ENCODE measurements at regions not wholly inside any gene's neighbourhood (a gene's known extent, or its start where the extent isn't known, plus 50 kb on each side); places are given as distances from the start of the nearest gene placed in this dataset.

- Histone ChIP-seq H3K4me2 (ENCODE audit: control insufficient read depth, insufficient read depth) (no peak overlapping the region), H3K4me3 (no peak overlapping the region), H4K20me1 (ENCODE audit: control insufficient read depth, insufficient read depth) (no peaks in the 10 kb centered on the region), H3K36me3 (ENCODE audit: control insufficient read depth in 2 of 2, insufficient read depth in 2 of 2, low read length in 1 of 2) (no peaks in the 10 kb centered on the region), H3K79me2 (ENCODE audit: control insufficient read depth, insufficient read depth, low read length) (no peaks in the 10 kb centered on the region), H3K9ac (ENCODE audit: control insufficient read depth, insufficient read depth, low read length) (no peak overlapping the region), H3K9me3 (replicated peaks; ENCODE audit: control insufficient read depth, insufficient read depth, low read length) (no peaks in the 10 kb centered on the region), H3K27me3 (replicated peaks in 1 of 2; ENCODE audit: control insufficient read depth in 2 of 2, insufficient read depth in 2 of 2, low read length in 1 of 2) (no peaks in the 10 kb centered on the region; a peak in 1 of 4 replicates), H2AFZ (ENCODE audit: control insufficient read depth, low read depth, low read length) (no peak overlapping the region), H3K4me1 (ENCODE audit: control insufficient read depth, insufficient read depth, low read length) (no peaks in the 10 kb centered on the region), H3K27ac (ENCODE audit: control insufficient read depth, insufficient read depth) (no peak overlapping the region)
- no TSS peak for BruUV-seq (replicated peaks)
- no peak for DNase-seq (ENCODE audit: low read depth, low spot score)
- POLR2A ChIA-PET, result no interaction called here
- RAD21 ChIA-PET (ENCODE audit: unreplicated experiment), result no interaction called here
- SMC1A ChIA-PET (ENCODE audit: uncharacterized antibody, unreplicated experiment), result interaction anchor here (0.9 to 1.9 kb wide), 2 partner anchors 13 to 16 kb away, joined by 4 read pairs; no protein-coding TSS in a partner anchor
- no peak for ATAC-seq
- no peak for TF ChIP-seq USF2 (IDR thresholded peaks at IDR 0.05; ENCODE audit: borderline replicate concordance, low read depth, low read length)
- TF ChIP-seq TARDBP (IDR thresholded peaks at IDR 0.05; ENCODE audit: borderline replicate concordance), result no peak
- no peak for TF ChIP-seq TBL1XR1 (IDR thresholded peaks at IDR 0.05; ENCODE audit: low read depth, low read length)
- in situ Hi-C loops (cut with MboI), result no loop called here
- intact Hi-C loops (cut with micrococcal nuclease; ENCODE audit: unreplicated experiment), result no loop called here
- FAIRE-seq, result no peak
- CTCF ChIA-PET, result no interaction called here
- 59% methylated on average over 6 of the region's 6 CpGs for WGBS (ENCODE audit: insufficient coverage, insufficient replicate concordance, low lambda C conversion rate, missing lambda C conversion rate)
These were observed 579.5 kb downstream of the PDCD6IP start for GRCh38 chr3:34377961-34378360.

- ChIA-PET RAD21 (ENCODE audit: unreplicated experiment) (no interaction called here), SMC1A (ENCODE audit: uncharacterized antibody, unreplicated experiment) (interaction anchor here (0.7 kb wide), 1 partner anchor 17 kb away, joined by 3 read pairs; no protein-coding TSS in a partner anchor), POLR2A (no interaction called here), CTCF (interaction anchor here (0.8 kb wide), 1 partner anchor 170 kb away, joined by 3 read pairs; no protein-coding TSS in a partner anchor)
- no peaks in the 10 kb centered on the region for H3K27me3 ChIP-seq (replicated peaks in 1 of 2; ENCODE audit: control insufficient read depth in 2 of 2, insufficient read depth in 2 of 2, low read length in 1 of 2)
- no peak overlapping the region for H2AFZ ChIP-seq (ENCODE audit: control insufficient read depth, low read depth, low read length)
- no peaks in the 10 kb centered on the region for H3K4me1 ChIP-seq (ENCODE audit: control insufficient read depth, insufficient read depth, low read length)
- H3K9me3 ChIP-seq (replicated peaks; ENCODE audit: control insufficient read depth, insufficient read depth, low read length), result no peaks in the 10 kb centered on the region
- intact Hi-C loops (cut with micrococcal nuclease; ENCODE audit: unreplicated experiment), result no loop called here
- in situ Hi-C loops (cut with MboI), result no loop called here
- no peaks in the 10 kb centered on the region for H3K79me2 ChIP-seq (ENCODE audit: control insufficient read depth, insufficient read depth, low read length)
- no peaks in the 10 kb centered on the region for H4K20me1 ChIP-seq (ENCODE audit: control insufficient read depth, insufficient read depth)
- FAIRE-seq, result no peak
- TF ChIP-seq RCOR1 (conservative IDR thresholded peaks at IDR 0.05; ENCODE audit: low read depth, low read length), result no peak
- no peak for TF ChIP-seq SMARCA5 (IDR thresholded peaks at IDR 0.05)
- no peak for TF ChIP-seq HSF1 (IDR thresholded peaks at IDR 0.05; ENCODE audit: low read depth, low read length)
- no peak for TF ChIP-seq CBX5 (IDR thresholded peaks at IDR 0.05; ENCODE audit: low read depth)
- TF ChIP-seq ETV6 (conservative IDR thresholded peaks at IDR 0.05 in 1 of 2, IDR thresholded peaks at IDR 0.05 in 1 of 2; ENCODE audit: borderline replicate concordance in 1 of 2, low read depth in 1 of 2), result no peak
- no peak for TF ChIP-seq SPI1 (IDR thresholded peaks at IDR 0.05; ENCODE audit: borderline replicate concordance, insufficient read depth, low read depth, low read length)
- TF ChIP-seq PRDM15 (CRISPR knock-in tag; IDR thresholded peaks at IDR 0.05), result no peak
- no peak for TF ChIP-seq NBN (IDR thresholded peaks at IDR 0.05)
- no peaks in the 10 kb centered on the region for H3K36me3 ChIP-seq (ENCODE audit: control insufficient read depth in 2 of 2, insufficient read depth in 2 of 2, low read length in 1 of 2)
- no peak for DNase-seq (ENCODE audit: low read depth, low spot score)
- ATAC-seq, result no peak
- no TSS peak for BruUV-seq (replicated peaks)
- no peak overlapping the region for H3K9ac ChIP-seq (ENCODE audit: control insufficient read depth, insufficient read depth, low read length)
- no peak overlapping the region for H3K27ac ChIP-seq (ENCODE audit: control insufficient read depth, insufficient read depth)
- H3K4me2 ChIP-seq (ENCODE audit: control insufficient read depth, insufficient read depth), result no peak overlapping the region
- no peak overlapping the region for H3K4me3 ChIP-seq
These were observed 582.8 kb downstream of the PDCD6IP start for GRCh38 chr3:34381243-34381642.
